Ectodermal cell (in vitro differentiated cells): ENCODE measurements at regions not wholly inside any gene's neighbourhood (a gene's known extent, or its start where the extent isn't known, plus 50 kb on each side); places are given as distances from the start of the nearest gene placed in this dataset.

Experiments used
- H3K27ac ChIP-seq: 2 replicates; pipeline ENCODE4 v1.7.0; 2013; ENCODE audit warnings: mild to moderate bottlenecking, low read depth, low read length; ENCODE audit not compliant: insufficient read depth, poor library complexity, severe bottlenecking
- H3K27me3 ChIP-seq: 2 replicates; pipeline ENCODE4 v1.7.0; 2013; ENCODE audit warnings: mild to moderate bottlenecking, low read length; ENCODE audit not compliant: insufficient read depth, control insufficient read depth, poor library complexity, severe bottlenecking
- H3K36me3 ChIP-seq: one replicate; pipeline ENCODE4 v1.7.0; 2013; ENCODE audit warnings: low read length; ENCODE audit not compliant: control insufficient read depth, insufficient read depth
- H3K4me1 ChIP-seq: one replicate; pipeline ENCODE4 v1.7.0; 2013; ENCODE audit warnings: low read length; ENCODE audit not compliant: control insufficient read depth, insufficient read depth
- H3K4me3 ChIP-seq: 2 replicates; pipeline ENCODE4 v1.7.0; 2013; ENCODE audit warnings: low read depth, low read length, control low read depth; ENCODE audit not compliant: insufficient read depth
- H3K9me3 ChIP-seq: 2 replicates; pipeline ENCODE4 v1.7.0; 2013; ENCODE audit warnings: mild to moderate bottlenecking, low read length, moderate library complexity; ENCODE audit not compliant: control insufficient read depth
- WGBS, 2 experiments: methylation state at CpG; one replicate each; pipeline ENCODE4 v1.1.7; 2013; ENCODE audit warnings: missing lambda C conversion rate in 2 of 2; 5-methylcytosine and 5-hydroxymethylcytosine counted together

- Histone ChIP-seq H3K4me1 (no peaks in the 10 kb centered on the region), H3K4me3 (no peak overlapping the region), H3K36me3 (no peaks in the 10 kb centered on the region), H3K9me3 (no peaks in the 10 kb centered on the region), H3K27ac (no peak overlapping the region), H3K27me3 (no peaks in the 10 kb centered on the region)
- 86 to 95% methylated on average over 1 of the region's 1 CpG for WGBS, 2 experiments
Observed at GRCh38 chr12:67873355-67873754, 115.9 kb upstream of the IFNG-AS1 start.

GRCh38 chr12:67876305-67876915 is 112.8 kb upstream of the IFNG-AS1 start:
- Histone ChIP-seq H3K27me3 (no peaks in the 10 kb centered on the region), H3K4me3 (no peak overlapping the region), H3K27ac (no peak overlapping the region), H3K4me1 (no peaks in the 10 kb centered on the region), H3K9me3 (no peaks in the 10 kb centered on the region), H3K36me3 (no peaks in the 10 kb centered on the region)

GRCh38 chr12:67877727-67878126 is 111.5 kb upstream of the IFNG-AS1 start:
- 94 to 97% methylated on average over 3 of the region's 3 CpGs for WGBS, 2 experiments
- no peaks in the 10 kb centered on the region for H3K36me3 ChIP-seq
- H3K9me3 ChIP-seq, result no peaks in the 10 kb centered on the region
- no peak overlapping the region for H3K4me3 ChIP-seq
- no peaks in the 10 kb centered on the region for H3K4me1 ChIP-seq
- H3K27me3 ChIP-seq, result no peaks in the 10 kb centered on the region
- H3K27ac ChIP-seq, result no peak overlapping the region

- Histone ChIP-seq H3K4me3 (no peak overlapping the region), H3K27me3 (no peaks in the 10 kb centered on the region), H3K4me1 (no peaks in the 10 kb centered on the region), H3K9me3 (no peaks in the 10 kb centered on the region), H3K27ac (no peak overlapping the region), H3K36me3 (no peaks in the 10 kb centered on the region)
- WGBS, 2 experiments, result 94 to 96% methylated on average over 5 of the region's 5 CpGs
Observed at GRCh38 chr12:67879937-67880336, 109.3 kb upstream of the IFNG-AS1 start.

- Histone ChIP-seq H3K4me3 (no peak overlapping the region), H3K36me3 (no peaks in the 10 kb centered on the region), H3K27ac (no peak overlapping the region), H3K9me3 (no peaks in the 10 kb centered on the region), H3K4me1 (no peaks in the 10 kb centered on the region), H3K27me3 (no peaks in the 10 kb centered on the region)
- WGBS, 2 experiments, result 85% methylated on average over 2 of the region's 2 CpGs; no CpG with 5 or more reads in 1 of the 2 experiments
Observed at GRCh38 chr12:67881565-67881964, 107.7 kb upstream of the IFNG-AS1 start.

GRCh38 chr12:67884596-67884995 is 104.7 kb upstream of the IFNG-AS1 start:
- no peak overlapping the region for H3K4me3 ChIP-seq
- WGBS, 2 experiments, result 40 to 83% methylated on average over 1 to 2 of the region's 2 CpGs
- no peaks in the 10 kb centered on the region for H3K9me3 ChIP-seq
- no peaks in the 10 kb centered on the region for H3K27me3 ChIP-seq
- no peaks in the 10 kb centered on the region for H3K4me1 ChIP-seq
- no peaks in the 10 kb centered on the region for H3K36me3 ChIP-seq
- no peak overlapping the region for H3K27ac ChIP-seq

GRCh38 chr12:67885375-67886169 is 103.7 kb upstream of the IFNG-AS1 start:
- Histone ChIP-seq H3K4me3 (no peak overlapping the region), H3K4me1 (no peaks in the 10 kb centered on the region), H3K27me3 (no peaks in the 10 kb centered on the region), H3K27ac (no peak overlapping the region), H3K9me3 (no peaks in the 10 kb centered on the region), H3K36me3 (no peaks in the 10 kb centered on the region)
- 90 to 91% methylated on average over 5 to 7 of the region's 7 CpGs for WGBS, 2 experiments

- Histone ChIP-seq H3K36me3 (no peaks in the 10 kb centered on the region), H3K4me3 (no peak overlapping the region), H3K27me3 (no peaks in the 10 kb centered on the region), H3K27ac (no peak overlapping the region), H3K4me1 (peaks cover 2% of the 10 kb centered on the region), H3K9me3 (no peaks in the 10 kb centered on the region)
Observed at GRCh38 chr12:67887065-67887464, 102.2 kb upstream of the IFNG-AS1 start.

GRCh38 chr12:67889931-67890330 is 99.3 kb upstream of the IFNG-AS1 start:
- Histone ChIP-seq H3K36me3 (no peaks in the 10 kb centered on the region), H3K4me1 (peaks cover 14% of the 10 kb centered on the region), H3K27ac (no peak overlapping the region), H3K9me3 (no peaks in the 10 kb centered on the region), H3K27me3 (no peaks in the 10 kb centered on the region), H3K4me3 (no peak overlapping the region)
- 92% methylated on average over 2 of the region's 2 CpGs for WGBS, 2 experiments

GRCh38 chr12:67890726-67891258 is 98.5 kb upstream of the IFNG-AS1 start:
- Histone ChIP-seq H3K36me3 (no peaks in the 10 kb centered on the region), H3K27ac (no peak overlapping the region), H3K4me1 (peaks cover 14% of the 10 kb centered on the region), H3K27me3 (no peaks in the 10 kb centered on the region), H3K4me3 (no peak overlapping the region), H3K9me3 (no peaks in the 10 kb centered on the region)
- WGBS, 2 experiments, result 82 to 86% methylated on average over 4 of the region's 4 CpGs
